Right atrium auricular region (tissue), 2 donors: ENCODE measurements at regions not wholly inside any gene's neighbourhood (a gene's known extent, or its start where the extent isn't known, plus 50 kb on each side); places are given as distances from the start of the nearest gene placed in this dataset.

Source experiments
- DNase-seq: peaks from one replicate; pipeline ENCODE4 v3.0.0-alpha.2; 2019; ENCODE audit warnings: low spot score
- H3K27ac ChIP-seq, 2 donors: fragments of 200-600 bp; sonication (generic); 1 replicate in 1 of 2; 2 replicates in 1 of 2; pipeline ENCODE4 v1.5.1; 2016 to 2019
- H3K27me3 ChIP-seq, 2 donors: fragments of 200-600 bp; sonication (generic); one replicate each; pipeline versions ENCODE4 v1.5.1 to v1.6.0; 2017 to 2019
- H3K36me3 ChIP-seq: fragments of 200-600 bp; sonication (generic); one replicate; pipeline ENCODE4 v1.5.1; 2016
- H3K4me1 ChIP-seq, 2 donors: fragments of 200-600 bp; sonication (generic); one replicate each; pipeline versions ENCODE4 v1.5.1 to v1.6.0; 2017 to 2019
- H3K4me3 ChIP-seq, 2 donors: fragments of 200-600 bp; sonication (generic); 1 replicate in 1 of 2; 2 replicates in 1 of 2; pipeline ENCODE4 v1.5.1; 2017 to 2019; ENCODE audit warnings: mild to moderate bottlenecking in 1 of 2, moderate library complexity in 1 of 2
- H3K9me3 ChIP-seq, 2 donors: fragments of 200-600 bp; sonication (generic); one replicate each; pipeline ENCODE4 v1.5.1; 2019
- CTCF ChIP-seq, 2 donors: fragments of 200-600 bp; sonication (generic); IDR thresholded peaks; one replicate each; pipeline ENCODE4 v1.5.1; 2019; ENCODE audit warnings: antibody characterized with exemption in 2 of 2

- Histone ChIP-seq H3K27me3 (no peaks in the 10 kb centered on the region), H3K4me3 (no peak overlapping the region), H3K36me3 (no peaks in the 10 kb centered on the region), H3K4me1 (no peaks in the 10 kb centered on the region), H3K9me3 (peaks cover 0 to 1% of the 10 kb centered on the region in 2 donors), H3K27ac (no peak overlapping the region)
- TF ChIP-seq CTCF (IDR thresholded peaks at IDR 0.05) = no peak
- DNase-seq = no peak
These were observed 160.6 kb downstream of the CYLD start for GRCh38 chr16:50902457-50902856.

GRCh38 chr16:50901062-50901461 is 159.2 kb downstream of the CYLD start:
- peaks cover 0 to 10% of the 10 kb centered on the region in 2 donors for H3K9me3 ChIP-seq
- no peak overlapping the region for H3K27ac ChIP-seq
- TF ChIP-seq CTCF (IDR thresholded peaks at IDR 0.05) = no peak
- H3K4me3 ChIP-seq = no peak overlapping the region
- H3K27me3 ChIP-seq = no peaks in the 10 kb centered on the region
- no peaks in the 10 kb centered on the region for H3K36me3 ChIP-seq
- no peak for DNase-seq
- H3K4me1 ChIP-seq = no peaks in the 10 kb centered on the region

- TF ChIP-seq CTCF (IDR thresholded peaks at IDR 0.05) = no peak
- H3K36me3 ChIP-seq = no peaks in the 10 kb centered on the region
- no peak overlapping the region for H3K4me3 ChIP-seq
- H3K4me1 ChIP-seq = no peaks in the 10 kb centered on the region
- no peak for DNase-seq
- no peak overlapping the region for H3K27ac ChIP-seq
- H3K27me3 ChIP-seq = no peaks in the 10 kb centered on the region
- H3K9me3 ChIP-seq = peaks cover 0 to 10% of the 10 kb centered on the region in 2 donors
These were observed 158.6 kb downstream of the CYLD start for GRCh38 chr16:50900391-50900942.

GRCh38 chr16:50899951-50900350 is 158.1 kb downstream of the CYLD start:
- H3K27ac ChIP-seq = no peak overlapping the region
- no peaks in the 10 kb centered on the region for H3K27me3 ChIP-seq
- no peak overlapping the region for H3K4me3 ChIP-seq
- no peaks in the 10 kb centered on the region for H3K36me3 ChIP-seq
- no peaks in the 10 kb centered on the region for H3K4me1 ChIP-seq
- TF ChIP-seq CTCF (IDR thresholded peaks at IDR 0.05) = no peak
- H3K9me3 ChIP-seq = peaks cover 0 to 10% of the 10 kb centered on the region in 2 donors
- no peak for DNase-seq

- TF ChIP-seq CTCF (IDR thresholded peaks at IDR 0.05) = no peak
- Histone ChIP-seq H3K9me3 (no peaks in the 10 kb centered on the region), H3K27ac (no peak overlapping the region), H3K4me1 (no peaks in the 10 kb centered on the region), H3K27me3 (no peaks in the 10 kb centered on the region), H3K4me3 (no peak overlapping the region), H3K36me3 (no peaks in the 10 kb centered on the region)
- DNase-seq = peak; percentile 5
These were observed 147.9 kb downstream of the CYLD start for GRCh38 chr16:50889746-50890145.

- no peaks in the 10 kb centered on the region for H3K4me1 ChIP-seq
- H3K27ac ChIP-seq = no peak overlapping the region
- H3K36me3 ChIP-seq = no peaks in the 10 kb centered on the region
- H3K27me3 ChIP-seq = no peaks in the 10 kb centered on the region
- H3K9me3 ChIP-seq = no peaks in the 10 kb centered on the region
- TF ChIP-seq CTCF (IDR thresholded peaks at IDR 0.05) = no peak
- DNase-seq = peak; percentile 26
- no peak overlapping the region for H3K4me3 ChIP-seq
These were observed 147.4 kb downstream of the CYLD start for GRCh38 chr16:50889276-50889675.
